ENCODE measurements at regions not wholly inside any gene's neighbourhood (a gene's known extent, or its start where the extent isn't known, plus 50 kb on each side); places are given as distances from the start of the nearest gene placed in this dataset.

DNA sequence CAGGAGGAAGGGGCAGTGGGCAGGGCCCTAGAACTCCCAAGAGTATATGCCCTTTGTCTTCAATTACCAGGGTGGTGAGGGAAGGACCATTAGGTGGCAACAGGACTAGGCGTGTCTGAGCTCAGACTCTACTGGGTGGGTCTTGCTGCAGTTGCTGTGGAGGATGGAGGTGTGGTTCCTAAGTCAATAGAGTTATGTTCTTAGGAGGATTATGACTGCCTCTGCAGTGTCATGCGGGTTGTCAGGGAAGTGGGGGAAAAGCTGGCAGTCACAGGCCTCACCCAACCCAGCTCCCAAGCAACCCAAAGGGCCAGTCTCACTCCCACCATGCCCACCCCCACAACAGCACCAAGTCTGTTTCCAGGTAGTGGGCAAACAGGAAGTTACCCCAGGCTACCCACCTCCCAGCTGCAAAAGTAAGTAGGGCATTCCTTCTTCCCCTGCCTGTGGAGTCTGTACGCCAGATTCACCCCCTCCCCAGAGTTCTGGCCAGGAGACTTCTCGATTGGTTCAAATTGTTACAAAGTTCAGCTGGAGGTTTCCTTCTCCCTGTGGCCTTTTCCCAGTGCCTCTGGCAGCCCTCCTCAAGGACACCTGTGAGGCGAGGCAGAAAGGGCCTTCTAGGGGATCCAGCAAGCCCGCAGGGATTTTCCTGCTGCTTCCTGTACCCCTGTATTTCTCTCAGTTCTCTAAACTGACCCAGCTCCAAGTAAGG is 145.3 kb downstream of the HINT1 start:
- no peak for DNase-seq
- ChIA-PET POLR2A (no interaction called here), CTCF (no interaction called here)

DNA sequence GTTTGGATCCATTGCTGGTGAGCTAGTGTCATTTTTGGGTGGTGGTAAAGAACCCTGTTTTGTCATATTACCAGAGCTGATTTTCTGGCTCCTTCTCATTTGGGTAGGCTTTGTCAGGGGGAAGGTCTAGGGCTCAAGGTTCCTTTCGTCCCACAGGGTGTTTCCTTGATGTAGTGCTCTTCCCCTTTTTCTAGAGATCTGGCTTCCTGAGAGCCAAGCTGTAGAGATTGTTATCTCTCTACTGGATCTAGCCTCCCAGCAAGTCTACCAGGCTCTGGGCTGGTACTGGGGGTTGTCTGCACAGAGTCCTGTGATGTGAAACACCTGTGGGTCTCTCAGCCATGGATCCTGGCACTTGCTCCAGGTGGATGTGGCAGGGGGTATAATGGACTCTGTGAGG is 145.9 kb downstream of the HINT1 start:
- H3F3A ChIP-seq (replicated peaks; ENCODE audit: insufficient read depth), result no peaks in the 10 kb centered on the region
- H3K36me3 ChIP-seq (replicated peaks in 1 of 2; ENCODE audit: control insufficient read depth in 1 of 2, insufficient read depth in 2 of 2, low read length in 1 of 2), result no peaks in the 10 kb centered on the region
- 0% methylated on average over 1 of the region's 1 CpG for WGBS (ENCODE audit: low lambda C conversion rate)
- no peaks in the 10 kb centered on the region for H3K9me3 ChIP-seq
- POLR2A ChIA-PET, result no interaction called here
- H3K79me2 ChIP-seq (ENCODE audit: insufficient read depth), result no peaks in the 10 kb centered on the region
- no peak overlapping the region for H3K9ac ChIP-seq
- CTCF ChIA-PET, result no interaction called here
- no peak overlapping the region for H2AFZ ChIP-seq (ENCODE audit: low read depth)
- H3K4me1 ChIP-seq (ENCODE audit: control insufficient read depth in 1 of 2, insufficient read depth in 2 of 2, low read depth in 1 of 2, low read length in 1 of 2), result no peaks in the 10 kb centered on the region
- no peak for DNase-seq
- no peaks in the 10 kb centered on the region for H4K20me1 ChIP-seq (ENCODE audit: insufficient read depth)
- no peaks in the 10 kb centered on the region for H3K9me2 ChIP-seq
- no peak overlapping the region for H3K27ac ChIP-seq (ENCODE audit: low read depth in 2 of 2, low read length in 1 of 2)
- peaks cover 6% of the 10 kb centered on the region for H3K27me3 ChIP-seq (ENCODE audit: insufficient read depth)
- no peak overlapping the region for H3K4me2 ChIP-seq
- H3K4me3 ChIP-seq (ENCODE audit: low read depth in 2 of 2, low read length in 1 of 2), result no peak overlapping the region
- no peak for TF ChIP-seq EP300 (IDR thresholded peaks at IDR 0.05; ENCODE audit: borderline replicate concordance in 1 of 2, low read depth in 1 of 2, low read length in 1 of 2)
- TF ChIP-seq, protein P1, sequence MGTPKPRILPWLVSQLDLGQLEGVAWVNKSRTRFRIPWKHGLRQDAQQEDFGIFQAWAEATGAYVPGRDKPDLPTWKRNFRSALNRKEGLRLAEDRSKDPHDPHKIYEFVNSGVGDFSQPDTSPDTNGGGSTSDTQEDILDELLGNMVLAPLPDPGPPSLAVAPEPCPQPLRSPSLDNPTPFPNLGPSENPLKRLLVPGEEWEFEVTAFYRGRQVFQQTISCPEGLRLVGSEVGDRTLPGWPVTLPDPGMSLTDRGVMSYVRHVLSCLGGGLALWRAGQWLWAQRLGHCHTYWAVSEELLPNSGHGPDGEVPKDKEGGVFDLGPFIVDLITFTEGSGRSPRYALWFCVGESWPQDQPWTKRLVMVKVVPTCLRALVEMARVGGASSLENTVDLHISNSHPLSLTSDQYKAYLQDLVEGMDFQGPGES (IDR thresholded peaks at IDR 0.05; ENCODE audit: low read depth, low read length), result no peak
- TF ChIP-seq TEAD4 (IDR thresholded peaks at IDR 0.05; ENCODE audit: borderline replicate concordance, insufficient read depth), result no peak
- no peak for TF ChIP-seq YY1 (IDR thresholded peaks at IDR 0.05; ENCODE audit: low read depth)
- TF ChIP-seq POLR2AphosphoS5 (IDR thresholded peaks at IDR 0.05; ENCODE audit: low read depth, low read length), result no peak
- TF ChIP-seq FOXJ3 (CRISPR knock-in tag; IDR thresholded peaks at IDR 0.05), result no peak
- TF ChIP-seq, protein P2, sequence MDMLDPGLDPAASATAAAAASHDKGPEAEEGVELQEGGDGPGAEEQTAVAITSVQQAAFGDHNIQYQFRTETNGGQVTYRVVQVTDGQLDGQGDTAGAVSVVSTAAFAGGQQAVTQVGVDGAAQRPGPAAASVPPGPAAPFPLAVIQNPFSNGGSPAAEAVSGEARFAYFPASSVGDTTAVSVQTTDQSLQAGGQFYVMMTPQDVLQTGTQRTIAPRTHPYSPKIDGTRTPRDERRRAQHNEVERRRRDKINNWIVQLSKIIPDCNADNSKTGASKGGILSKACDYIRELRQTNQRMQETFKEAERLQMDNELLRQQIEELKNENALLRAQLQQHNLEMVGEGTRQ (IDR thresholded peaks at IDR 0.05; ENCODE audit: borderline replicate concordance, low read depth, low read length), result no peak
- no peak for TF ChIP-seq FOSL2 (IDR thresholded peaks at IDR 0.05; ENCODE audit: borderline replicate concordance, low read depth)
- TF ChIP-seq SMC3 (IDR thresholded peaks at IDR 0.05; ENCODE audit: low read depth, low read length), result no peak
- TF ChIP-seq RAD21 (IDR thresholded peaks at IDR 0.05; ENCODE audit: low read length), result no peak
- TF ChIP-seq TAF1 (IDR thresholded peaks at IDR 0.05; ENCODE audit: borderline replicate concordance, low read depth, low read length), result no peak
- TF ChIP-seq SIN3A (IDR thresholded peaks at IDR 0.05; ENCODE audit: borderline replicate concordance, low read depth, low read length), result no peak
- TF ChIP-seq EZH2phosphoT487 (IDR thresholded peaks at IDR 0.05; ENCODE audit: borderline replicate concordance, low read depth), result no peak
- no peak for TF ChIP-seq GATA2 (CRISPR knock-in tag; IDR thresholded peaks at IDR 0.05)

More for the DNA sequence above, 145.3 kb downstream of the HINT1 start:
- Histone ChIP-seq H3K79me2 (ENCODE audit: insufficient read depth) (no peaks in the 10 kb centered on the region), H3K4me3 (ENCODE audit: low read depth in 2 of 2, low read length in 1 of 2) (no peak overlapping the region), H3K4me1 (ENCODE audit: control insufficient read depth in 1 of 2, insufficient read depth in 2 of 2, low read depth in 1 of 2, low read length in 1 of 2) (no peaks in the 10 kb centered on the region), H3K36me3 (replicated peaks in 1 of 2; ENCODE audit: control insufficient read depth in 1 of 2, insufficient read depth in 2 of 2, low read length in 1 of 2) (no peaks in the 10 kb centered on the region), H2AFZ (ENCODE audit: low read depth) (no peak overlapping the region), H3K4me2 (no peak overlapping the region), H3K27ac (ENCODE audit: low read depth in 2 of 2, low read length in 1 of 2) (no peak overlapping the region), H4K20me1 (ENCODE audit: insufficient read depth) (no peaks in the 10 kb centered on the region), H3K9me3 (no peaks in the 10 kb centered on the region), H3F3A (replicated peaks; ENCODE audit: insufficient read depth) (no peaks in the 10 kb centered on the region), H3K9ac (no peak overlapping the region), H3K9me2 (no peaks in the 10 kb centered on the region), H3K27me3 (ENCODE audit: insufficient read depth) (peaks cover 6% of the 10 kb centered on the region)
- 18% methylated on average over 6 of the region's 6 CpGs for WGBS (ENCODE audit: low lambda C conversion rate)
- no peak for TF ChIP-seq JUND (IDR thresholded peaks at IDR 0.05)
- TF ChIP-seq EP300 (IDR thresholded peaks at IDR 0.05; ENCODE audit: borderline replicate concordance in 1 of 2, low read depth in 1 of 2, low read length in 1 of 2), result no peak
- no peak for TF ChIP-seq ELF1 (IDR thresholded peaks at IDR 0.05)
- no peak for TF ChIP-seq NRF1 (IDR thresholded peaks at IDR 0.05; ENCODE audit: low read depth, low read length)
- TF ChIP-seq FOXJ3 (CRISPR knock-in tag; IDR thresholded peaks at IDR 0.05), result no peak
- TF ChIP-seq FOXM1 (IDR thresholded peaks at IDR 0.05; ENCODE audit: low read depth), result no peak
- no peak for TF ChIP-seq SMC3 (IDR thresholded peaks at IDR 0.05; ENCODE audit: low read depth, low read length)
- TF ChIP-seq, protein P3, sequence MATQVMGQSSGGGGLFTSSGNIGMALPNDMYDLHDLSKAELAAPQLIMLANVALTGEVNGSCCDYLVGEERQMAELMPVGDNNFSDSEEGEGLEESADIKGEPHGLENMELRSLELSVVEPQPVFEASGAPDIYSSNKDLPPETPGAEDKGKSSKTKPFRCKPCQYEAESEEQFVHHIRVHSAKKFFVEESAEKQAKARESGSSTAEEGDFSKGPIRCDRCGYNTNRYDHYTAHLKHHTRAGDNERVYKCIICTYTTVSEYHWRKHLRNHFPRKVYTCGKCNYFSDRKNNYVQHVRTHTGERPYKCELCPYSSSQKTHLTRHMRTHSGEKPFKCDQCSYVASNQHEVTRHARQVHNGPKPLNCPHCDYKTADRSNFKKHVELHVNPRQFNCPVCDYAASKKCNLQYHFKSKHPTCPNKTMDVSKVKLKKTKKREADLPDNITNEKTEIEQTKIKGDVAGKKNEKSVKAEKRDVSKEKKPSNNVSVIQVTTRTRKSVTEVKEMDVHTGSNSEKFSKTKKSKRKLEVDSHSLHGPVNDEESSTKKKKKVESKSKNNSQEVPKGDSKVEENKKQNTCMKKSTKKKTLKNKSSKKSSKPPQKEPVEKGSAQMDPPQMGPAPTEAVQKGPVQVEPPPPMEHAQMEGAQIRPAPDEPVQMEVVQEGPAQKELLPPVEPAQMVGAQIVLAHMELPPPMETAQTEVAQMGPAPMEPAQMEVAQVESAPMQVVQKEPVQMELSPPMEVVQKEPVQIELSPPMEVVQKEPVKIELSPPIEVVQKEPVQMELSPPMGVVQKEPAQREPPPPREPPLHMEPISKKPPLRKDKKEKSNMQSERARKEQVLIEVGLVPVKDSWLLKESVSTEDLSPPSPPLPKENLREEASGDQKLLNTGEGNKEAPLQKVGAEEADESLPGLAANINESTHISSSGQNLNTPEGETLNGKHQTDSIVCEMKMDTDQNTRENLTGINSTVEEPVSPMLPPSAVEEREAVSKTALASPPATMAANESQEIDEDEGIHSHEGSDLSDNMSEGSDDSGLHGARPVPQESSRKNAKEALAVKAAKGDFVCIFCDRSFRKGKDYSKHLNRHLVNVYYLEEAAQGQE (IDR thresholded peaks at IDR 0.05; ENCODE audit: low read depth, low read length), result no peak
- no peak for TF ChIP-seq POLR2AphosphoS5 (IDR thresholded peaks at IDR 0.05; ENCODE audit: low read depth, low read length)
- TF ChIP-seq, protein P4, sequence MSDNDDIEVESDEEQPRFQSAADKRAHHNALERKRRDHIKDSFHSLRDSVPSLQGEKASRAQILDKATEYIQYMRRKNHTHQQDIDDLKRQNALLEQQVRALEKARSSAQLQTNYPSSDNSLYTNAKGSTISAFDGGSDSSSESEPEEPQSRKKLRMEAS (IDR thresholded peaks at IDR 0.05; ENCODE audit: low read depth), result no peak
- TF ChIP-seq MEF2A (IDR thresholded peaks at IDR 0.05; ENCODE audit: borderline replicate concordance, low read depth), result no peak
